HG03571 (cell line): ENCODE measurements at regions not wholly inside any gene's neighbourhood (a gene's known extent, or its start where the extent isn't known, plus 50 kb on each side); places are given as distances from the start of the nearest gene placed in this dataset.
"Not testable (repeated sequence)": the region's sequence is repeated elsewhere in the genome, so short reads cannot be mapped to it uniquely, and the experiment has no call there.

Source experiments
- ATAC-seq: cut with Tn5 transposase; IDR thresholded peaks from one replicate; pipeline ENCODE4 v1.9.1; 2021; ENCODE audit not compliant: unreplicated experiment

GRCh38 chr15:58357529-58358476 is 74.0 kb upstream of the LIPC start:
- no peak for ATAC-seq

GRCh38 chr15:58360421-58361090 is 71.2 kb upstream of the LIPC start:
- ATAC-seq, result no peak

GRCh38 chr15:58361273-58361759 is 70.5 kb upstream of the LIPC start:
- no peak for ATAC-seq

- ATAC-seq, result no peak
These were observed 69.4 kb upstream of the LIPC start for GRCh38 chr15:58362262-58362922.

GRCh38 chr15:58363118-58363517 is 68.7 kb upstream of the LIPC start:
- ATAC-seq, result not testable (repeated sequence)

- not testable (repeated sequence) for ATAC-seq
These were observed 68.1 kb upstream of the LIPC start for GRCh38 chr15:58363673-58364072.

- ATAC-seq, result not testable (repeated sequence)
These were observed 66.7 kb upstream of the LIPC start for GRCh38 chr15:58365098-58365497.

GRCh38 chr15:58369261-58369701 is 62.5 kb upstream of the LIPC start:
- ATAC-seq, result no peak

GRCh38 chr15:58369956-58370355 is 61.8 kb upstream of the LIPC start:
- no peak for ATAC-seq

- ATAC-seq, result no peak
These were observed 57.6 kb upstream of the LIPC start for GRCh38 chr15:58374147-58374546.

- ATAC-seq, result no peak
These were observed 54.6 kb upstream of the LIPC start for GRCh38 chr15:58377193-58377592.

- no peak for ATAC-seq
These were observed 53.3 kb upstream of the LIPC start for GRCh38 chr15:58378241-58379085.

- not testable (repeated sequence) for ATAC-seq
These were observed 52.3 kb upstream of the LIPC start for GRCh38 chr15:58379454-58379853.

GRCh38 chr15:58380280-58380945 is 51.4 kb upstream of the LIPC start:
- no peak for ATAC-seq

GRCh38 chr15:58381697-58382096 is 50.1 kb upstream of the LIPC start:
- no peak for ATAC-seq
